ENCODE measurements at regions not wholly inside any gene's neighbourhood (a gene's known extent, or its start where the extent isn't known, plus 50 kb on each side); places are given as distances from the start of the nearest gene placed in this dataset.

DNA sequence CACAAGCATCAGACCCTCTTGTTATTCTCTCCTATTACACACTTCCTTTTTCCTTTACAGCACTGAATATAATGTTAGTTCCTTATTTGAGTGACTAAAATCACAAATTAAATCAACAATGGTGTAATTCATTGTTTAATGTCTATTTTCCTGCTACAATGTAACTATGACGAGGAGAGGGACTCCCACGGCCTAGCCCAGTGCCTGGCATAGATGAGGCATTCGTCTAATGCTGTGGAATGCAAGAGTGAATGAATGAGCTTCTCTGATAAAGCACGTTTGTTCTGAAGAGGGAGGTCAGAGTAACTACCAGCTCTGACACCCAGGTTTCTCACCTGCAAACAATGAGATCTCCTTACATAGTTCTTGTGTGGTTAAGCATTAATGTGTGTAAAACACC, 479.4 kb downstream of the OMA1 start:
- POLR2A ChIA-PET: no interaction called here
- CTCF ChIA-PET: no interaction called here
- no peak for TF ChIP-seq CTCF (IDR thresholded peaks at IDR 0.05; ENCODE audit: control extremely low read depth, extremely low read depth, low read depth, missing control alignments)
- DNase-seq (ENCODE audit: extremely low spot score): no peak

GRCh38 chr1:58065520-58065919, 481.0 kb downstream of the OMA1 start:
- CTCF ChIA-PET: interaction anchor here (1.0 to 1.6 kb wide), 3 partner anchors 19 to 1233 kb away, joined by 3 read pairs; no protein-coding TSS in a partner anchor
- peak; percentile 19 for TF ChIP-seq CTCF (IDR thresholded peaks at IDR 0.05; ENCODE audit: control extremely low read depth, extremely low read depth, low read depth, missing control alignments)
- POLR2A ChIA-PET: no interaction called here
- DNase-seq (ENCODE audit: extremely low spot score): peak; percentile 28

DNA sequence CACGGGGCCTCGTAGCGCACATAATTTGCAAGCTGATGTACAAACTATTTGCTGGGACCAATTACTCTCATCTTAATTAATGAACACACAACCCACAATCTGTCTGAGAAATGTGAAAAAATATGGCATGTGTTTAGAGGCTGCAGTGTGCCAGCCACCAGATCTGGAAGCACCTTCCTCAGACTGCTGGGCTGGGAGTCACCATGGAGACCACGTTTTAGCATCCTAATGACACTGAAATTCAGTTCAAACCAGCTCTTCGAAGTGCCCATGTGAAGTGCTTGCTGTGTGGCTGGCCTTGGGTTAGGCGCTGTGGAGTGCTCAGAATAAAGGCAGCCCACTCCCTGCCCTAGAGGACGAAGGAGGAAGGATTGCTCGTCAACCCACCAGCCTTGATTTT, 482.4 kb downstream of the OMA1 start:
- ChIA-PET CTCF (no interaction called here), POLR2A (no interaction called here)
- TF ChIP-seq CTCF (IDR thresholded peaks at IDR 0.05; ENCODE audit: control extremely low read depth, extremely low read depth, low read depth, missing control alignments): no peak
- DNase-seq (ENCODE audit: extremely low spot score): no peak

DNA sequence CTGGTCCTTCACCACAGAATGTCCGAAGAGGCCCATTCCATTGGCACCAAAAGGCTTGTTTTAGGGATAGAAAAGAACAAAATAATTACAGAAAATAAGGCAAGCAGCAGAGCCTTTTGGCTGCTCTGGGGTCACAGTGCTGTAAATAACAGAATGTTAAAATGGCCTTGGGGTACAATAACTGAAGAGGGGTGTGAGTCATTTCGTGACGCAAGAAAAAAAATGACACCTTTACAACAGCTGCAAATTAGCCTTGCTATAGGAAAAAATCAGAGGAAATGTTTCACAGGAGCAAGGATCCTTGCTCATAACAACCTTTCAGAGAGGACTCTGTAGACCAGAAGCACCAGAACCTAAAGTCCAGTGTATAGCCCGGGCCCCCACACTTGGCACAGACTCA, 483.4 kb downstream of the OMA1 start:
- CTCF ChIA-PET: interaction anchor here (1.5 kb wide), 1 partner anchor 15 kb away, joined by 3 read pairs; no protein-coding TSS in a partner anchor

DNA sequence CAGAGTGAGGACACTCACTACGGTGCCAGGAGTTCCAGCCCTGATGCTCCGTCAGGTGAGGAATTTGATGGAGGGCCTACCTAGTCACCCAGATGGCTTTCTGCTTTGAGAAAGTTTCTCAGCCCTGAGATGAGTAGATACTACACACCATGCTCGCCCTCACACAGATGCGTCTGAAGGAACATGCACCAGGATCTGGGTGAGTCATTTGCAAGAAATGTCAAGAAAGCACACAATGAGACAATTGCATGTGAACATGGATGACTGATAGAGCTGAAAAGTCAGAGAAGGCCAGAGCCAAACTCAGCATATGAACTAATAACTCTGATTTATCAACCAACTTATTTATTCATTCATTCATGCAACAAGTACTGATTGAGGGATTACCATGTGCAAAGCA, 483.9 kb downstream of the OMA1 start:
- ChIA-PET CTCF (interaction anchor here (1.2 to 1.5 kb wide), 2 partner anchors 15 to 24 kb away, joined by 3 read pairs; no protein-coding TSS in a partner anchor), POLR2A (no interaction called here)
- TF ChIP-seq CTCF (IDR thresholded peaks at IDR 0.05; ENCODE audit: control extremely low read depth, extremely low read depth, low read depth, missing control alignments): no peak
- no peak for DNase-seq (ENCODE audit: extremely low spot score)

More for the DNA sequence above, 483.4 kb downstream of the OMA1 start:
- DNase-seq (ENCODE audit: extremely low spot score): no peak
- POLR2A ChIA-PET: no interaction called here
- no peak for TF ChIP-seq CTCF (IDR thresholded peaks at IDR 0.05; ENCODE audit: control extremely low read depth, extremely low read depth, low read depth, missing control alignments)

DNA sequence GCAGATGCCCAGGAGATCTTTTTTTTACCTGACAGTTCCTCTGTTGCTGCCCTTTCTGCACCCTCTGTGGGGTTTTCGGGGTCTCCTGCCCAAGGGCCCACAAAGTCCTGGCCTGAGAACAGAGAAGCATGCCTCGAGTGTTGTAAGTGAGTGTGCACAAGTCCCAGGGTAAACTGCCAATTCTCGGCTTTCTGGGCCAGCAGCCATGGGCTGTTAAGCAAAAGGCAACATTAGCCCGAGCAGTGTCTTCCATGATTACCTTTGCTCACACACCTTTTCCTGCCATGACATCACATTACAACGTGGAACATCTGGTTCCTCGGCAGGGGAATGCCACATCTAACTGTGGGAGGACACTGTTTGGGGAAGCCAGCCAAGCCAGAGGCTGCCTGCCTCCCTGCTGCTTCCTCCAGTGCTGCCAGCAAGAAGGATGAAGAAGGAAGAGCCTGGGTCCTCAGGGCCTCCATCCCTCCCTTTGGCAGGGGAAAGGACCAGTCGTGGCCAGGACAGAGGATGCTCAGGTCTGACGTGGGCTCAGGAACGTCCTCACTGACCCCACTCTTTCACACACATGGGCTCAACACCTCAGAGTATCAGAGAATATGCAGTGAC, 485.9 kb downstream of the OMA1 start:
- TF ChIP-seq CTCF (IDR thresholded peaks at IDR 0.05; ENCODE audit: control extremely low read depth, extremely low read depth, low read depth, missing control alignments): no peak
- ChIA-PET CTCF (no interaction called here), POLR2A (no interaction called here)
- no peak for DNase-seq (ENCODE audit: extremely low spot score)

Data from GM10248 (cell line).